ENCODE measurements at regions not wholly inside any gene's neighbourhood (a gene's known extent, or its start where the extent isn't known, plus 50 kb on each side); places are given as distances from the start of the nearest gene placed in this dataset.

DNA sequence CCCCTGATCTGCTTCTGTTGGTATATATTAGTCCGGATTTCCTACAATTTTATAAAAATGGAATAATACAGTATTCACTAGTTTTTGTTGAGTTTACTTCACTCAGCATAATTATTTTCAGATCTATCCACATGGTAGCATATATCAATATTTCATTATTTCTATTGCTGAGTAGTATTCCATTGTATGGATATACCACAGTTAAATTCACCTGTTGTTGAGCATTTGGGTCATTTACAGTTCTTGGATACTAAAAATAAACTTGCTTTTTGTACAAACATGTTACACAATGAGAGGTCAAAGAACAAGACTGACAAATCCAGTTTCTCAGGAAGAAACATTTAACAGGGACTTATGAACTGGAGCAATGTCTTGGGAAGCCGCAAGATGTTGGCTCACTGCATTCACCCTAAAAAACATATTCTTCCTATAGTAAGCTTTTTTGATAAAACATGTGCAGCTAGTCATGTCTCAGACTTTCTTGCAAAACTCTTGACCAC is 126.9 kb upstream of the HS3ST2 start:
- Histone ChIP-seq H3K27ac (ENCODE audit: low read depth, low read length) (no peak overlapping the region), H4K20me1 (ENCODE audit: control insufficient read depth, insufficient read depth, low read depth, low read length) (no peaks in the 10 kb centered on the region), H3K9me3 (ENCODE audit: control insufficient read depth, insufficient read depth, low read length) (no peaks in the 10 kb centered on the region), H3K79me2 (ENCODE audit: control insufficient read depth, low read length) (no peaks in the 10 kb centered on the region), H3K36me3 (ENCODE audit: control insufficient read depth, low read length) (no peaks in the 10 kb centered on the region), H3K4me3 (ENCODE audit: low read length) (no peak overlapping the region), H3K4me2 (ENCODE audit: low read length) (no peak overlapping the region), H3K4me1 (ENCODE audit: control insufficient read depth, low read length) (no peaks in the 10 kb centered on the region), H3K9me2 (replicated peaks; ENCODE audit: control insufficient read depth, low read length) (no peaks in the 10 kb centered on the region), H3F3A (ENCODE audit: control insufficient read depth, insufficient read depth) (no peaks in the 10 kb centered on the region), H3K27me3 (ENCODE audit: control insufficient read depth, low read length) (peaks cover 8% of the 10 kb centered on the region)
- TF ChIP-seq EZH2phosphoT487 (IDR thresholded peaks at IDR 0.05; ENCODE audit: borderline replicate concordance, low read length) (no peak), CTCF (IDR thresholded peaks at IDR 0.05; ENCODE audit: low read depth, low read length, poor library complexity, severe bottlenecking) (no peak)

DNA sequence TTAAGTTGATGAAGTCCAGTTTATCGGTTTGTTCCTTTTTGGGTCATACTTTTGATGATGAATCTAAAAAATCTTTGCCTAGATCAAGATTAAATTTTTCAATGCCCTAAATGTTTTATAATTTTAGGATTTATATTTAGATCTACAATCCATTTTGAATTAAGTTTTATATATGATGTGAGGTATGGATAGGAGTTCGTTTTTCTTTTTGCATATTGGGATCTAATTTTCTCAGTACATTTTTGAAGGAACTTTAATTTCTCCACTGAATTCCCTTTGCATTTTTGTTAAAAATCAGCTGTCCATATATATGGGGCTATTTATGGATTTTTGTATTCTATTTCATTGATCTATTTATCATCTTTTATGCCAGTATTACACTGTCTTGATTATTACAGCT is 125.5 kb upstream of the HS3ST2 start:
- Histone ChIP-seq H3K27me3 (ENCODE audit: control insufficient read depth, low read length) (peaks cover 16% of the 10 kb centered on the region), H3K79me2 (ENCODE audit: control insufficient read depth, low read length) (no peaks in the 10 kb centered on the region), H3K4me2 (ENCODE audit: low read length) (no peak overlapping the region)

DNA sequence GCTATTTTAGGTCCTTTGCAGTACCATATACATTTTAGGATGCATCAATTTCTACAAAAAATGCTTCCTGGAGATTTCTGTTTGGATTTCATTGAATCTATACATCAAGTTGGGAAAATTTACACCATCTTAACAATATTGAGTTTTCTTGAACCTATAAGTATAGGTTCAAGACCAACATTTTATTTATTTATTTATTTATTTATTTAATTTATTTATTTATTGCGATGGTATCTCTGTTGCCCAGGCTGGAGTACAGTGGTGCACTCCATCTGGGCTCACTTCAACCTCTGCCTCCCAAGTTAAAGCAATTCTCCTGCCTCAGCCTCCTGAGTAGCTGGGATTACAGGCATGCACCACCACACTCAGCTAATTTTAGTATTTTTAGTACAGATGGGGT is 125.0 kb upstream of the HS3ST2 start:
- H3K9me3 ChIP-seq (ENCODE audit: control insufficient read depth, insufficient read depth, low read length): no peaks in the 10 kb centered on the region
- H3K4me2 ChIP-seq (ENCODE audit: low read length): no peak overlapping the region
- H3K27me3 ChIP-seq (ENCODE audit: control insufficient read depth, low read length): peaks cover 16% of the 10 kb centered on the region
- TF ChIP-seq EZH2phosphoT487 (IDR thresholded peaks at IDR 0.05; ENCODE audit: borderline replicate concordance, low read length) (no peak), CTCF (IDR thresholded peaks at IDR 0.05; ENCODE audit: low read depth, low read length, poor library complexity, severe bottlenecking) (no peak)
- no peaks in the 10 kb centered on the region for H3K4me1 ChIP-seq (ENCODE audit: control insufficient read depth, low read length)
- H3K9me2 ChIP-seq (replicated peaks; ENCODE audit: control insufficient read depth, low read length): no peaks in the 10 kb centered on the region
- no peaks in the 10 kb centered on the region for H4K20me1 ChIP-seq (ENCODE audit: control insufficient read depth, insufficient read depth, low read depth, low read length)
- no peaks in the 10 kb centered on the region for H3K36me3 ChIP-seq (ENCODE audit: control insufficient read depth, low read length)
- no peaks in the 10 kb centered on the region for H3F3A ChIP-seq (ENCODE audit: control insufficient read depth, insufficient read depth)
- no peaks in the 10 kb centered on the region for H3K79me2 ChIP-seq (ENCODE audit: control insufficient read depth, low read length)
- H3K4me3 ChIP-seq (ENCODE audit: low read length): no peak overlapping the region
- no peak overlapping the region for H3K27ac ChIP-seq (ENCODE audit: low read depth, low read length)

More for the DNA sequence above, 125.5 kb upstream of the HS3ST2 start:
- H3K4me3 ChIP-seq (ENCODE audit: low read length): no peak overlapping the region
- H3K36me3 ChIP-seq (ENCODE audit: control insufficient read depth, low read length): no peaks in the 10 kb centered on the region
- H3K9me3 ChIP-seq (ENCODE audit: control insufficient read depth, insufficient read depth, low read length): no peaks in the 10 kb centered on the region
- no peaks in the 10 kb centered on the region for H4K20me1 ChIP-seq (ENCODE audit: control insufficient read depth, insufficient read depth, low read depth, low read length)
- no peak for TF ChIP-seq EZH2phosphoT487 (IDR thresholded peaks at IDR 0.05; ENCODE audit: borderline replicate concordance, low read length)
- no peaks in the 10 kb centered on the region for H3F3A ChIP-seq (ENCODE audit: control insufficient read depth, insufficient read depth)
- no peaks in the 10 kb centered on the region for H3K4me1 ChIP-seq (ENCODE audit: control insufficient read depth, low read length)
- H3K9me2 ChIP-seq (replicated peaks; ENCODE audit: control insufficient read depth, low read length): no peaks in the 10 kb centered on the region
- no peak overlapping the region for H3K27ac ChIP-seq (ENCODE audit: low read depth, low read length)

GRCh38 chr16:22691335-22691734 is 122.6 kb upstream of the HS3ST2 start:
- H4K20me1 ChIP-seq (ENCODE audit: control insufficient read depth, insufficient read depth, low read depth, low read length): no peaks in the 10 kb centered on the region
- H3K79me2 ChIP-seq (ENCODE audit: control insufficient read depth, low read length): no peaks in the 10 kb centered on the region
- TF ChIP-seq EZH2phosphoT487 (IDR thresholded peaks at IDR 0.05; ENCODE audit: borderline replicate concordance, low read length): no peak
- no peak for TF ChIP-seq CTCF (IDR thresholded peaks at IDR 0.05; ENCODE audit: low read depth, low read length, poor library complexity, severe bottlenecking)
- no peaks in the 10 kb centered on the region for H3K9me3 ChIP-seq (ENCODE audit: control insufficient read depth, insufficient read depth, low read length)
- H3K36me3 ChIP-seq (ENCODE audit: control insufficient read depth, low read length): no peaks in the 10 kb centered on the region
- no peaks in the 10 kb centered on the region for H3F3A ChIP-seq (ENCODE audit: control insufficient read depth, insufficient read depth)
- H3K4me1 ChIP-seq (ENCODE audit: control insufficient read depth, low read length): no peaks in the 10 kb centered on the region
- no peaks in the 10 kb centered on the region for H3K9me2 ChIP-seq (replicated peaks; ENCODE audit: control insufficient read depth, low read length)
- H3K27ac ChIP-seq (ENCODE audit: low read depth, low read length): no peak overlapping the region
- H3K27me3 ChIP-seq (ENCODE audit: control insufficient read depth, low read length): peaks cover 18% of the 10 kb centered on the region
- H3K4me2 ChIP-seq (ENCODE audit: low read length): no peak overlapping the region
- no peak overlapping the region for H3K4me3 ChIP-seq (ENCODE audit: low read length)
